HG02870 (cell line): ENCODE measurements at regions not wholly inside any gene's neighbourhood (a gene's known extent, or its start where the extent isn't known, plus 50 kb on each side); places are given as distances from the start of the nearest gene placed in this dataset.
"Not testable (repeated sequence)": the region's sequence is repeated elsewhere in the genome, so short reads cannot be mapped to it uniquely, and the experiment has no call there.

Source experiments
- ATAC-seq: cut with Tn5 transposase; IDR thresholded peaks from one replicate; pipeline ENCODE4 v1.9.1; 2021; ENCODE audit warnings: mild to moderate bottlenecking, moderate library complexity; ENCODE audit not compliant: unreplicated experiment

GRCh38 chr2:11069566-11070185 lies 85.6 kb upstream of the SLC66A3 start:
- ATAC-seq: no peak

- ATAC-seq: no peak
Observed at GRCh38 chr2:11071211-11071610, 84.1 kb upstream of the SLC66A3 start.

GRCh38 chr2:11071939-11072338 lies 83.3 kb upstream of the SLC66A3 start:
- ATAC-seq: no peak

- ATAC-seq: no peak
Observed at GRCh38 chr2:11072550-11072949, 82.7 kb upstream of the SLC66A3 start.

- no peak for ATAC-seq
Observed at GRCh38 chr2:11073251-11073650, 82.0 kb upstream of the SLC66A3 start.

- ATAC-seq: no peak
Observed at GRCh38 chr2:11073776-11074175, 81.5 kb upstream of the SLC66A3 start.

- no peak for ATAC-seq
Observed at GRCh38 chr2:11074246-11074820, 80.9 kb upstream of the SLC66A3 start.

GRCh38 chr2:11075221-11075620 lies 80.0 kb upstream of the SLC66A3 start:
- no peak for ATAC-seq

- no peak for ATAC-seq
Observed at GRCh38 chr2:11077411-11077810, 77.9 kb upstream of the SLC66A3 start.

GRCh38 chr2:11079136-11079824 lies 76.0 kb upstream of the SLC66A3 start:
- no peak for ATAC-seq

GRCh38 chr2:11080253-11081115 lies 74.8 kb upstream of the SLC66A3 start:
- ATAC-seq: no peak

- no peak for ATAC-seq
Observed at GRCh38 chr2:11082880-11083279, 72.4 kb upstream of the SLC66A3 start.

- not testable (repeated sequence) for ATAC-seq
Observed at GRCh38 chr2:11088821-11089220, 66.4 kb upstream of the SLC66A3 start.

- ATAC-seq: no peak
Observed at GRCh38 chr2:11090187-11090586, 65.1 kb upstream of the SLC66A3 start.

- no peak for ATAC-seq
Observed at GRCh38 chr2:11092701-11093335, 62.4 kb upstream of the SLC66A3 start.

- ATAC-seq: no peak
Observed at GRCh38 chr2:11093467-11093866, 61.8 kb upstream of the SLC66A3 start.

GRCh38 chr2:11094021-11094810 lies 61.1 kb upstream of the SLC66A3 start:
- no peak for ATAC-seq

- no peak for ATAC-seq
Observed at GRCh38 chr2:11096591-11096990, 58.7 kb upstream of the SLC66A3 start.

GRCh38 chr2:11097038-11097720 lies 58.1 kb upstream of the SLC66A3 start:
- no peak for ATAC-seq
